HG03095 (cell line): ENCODE measurements at regions not wholly inside any gene's neighbourhood (a gene's known extent, or its start where the extent isn't known, plus 50 kb on each side); places are given as distances from the start of the nearest gene placed in this dataset.
"Not testable (repeated sequence)": the region's sequence is repeated elsewhere in the genome, so short reads cannot be mapped to it uniquely, and the experiment has no call there.

Experiments used
- ATAC-seq: cut with Tn5 transposase; IDR thresholded peaks from one replicate; pipeline ENCODE4 v1.9.1; 2021; ENCODE audit warnings: moderate library complexity; ENCODE audit not compliant: unreplicated experiment

DNA sequence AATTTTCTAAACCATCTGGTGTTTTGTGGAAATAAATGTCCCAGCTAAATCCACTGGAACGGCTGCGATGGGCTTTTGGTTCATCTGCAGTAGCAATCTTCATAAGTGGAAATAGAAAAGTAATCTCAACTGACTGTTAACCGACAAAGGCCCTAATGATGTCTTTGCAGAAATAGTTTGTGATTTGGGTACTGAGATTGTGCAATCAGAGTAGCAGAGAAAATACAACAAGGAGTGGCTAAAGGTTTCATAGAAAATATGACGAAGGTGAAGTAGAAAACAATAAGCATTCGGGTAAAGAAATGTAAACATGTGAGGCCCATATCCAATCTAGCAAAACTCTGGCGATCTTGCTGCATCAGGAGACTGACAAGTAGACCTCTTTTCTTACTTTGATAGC lies 262.6 kb upstream of the MCTP2 start:
- no peak for ATAC-seq

DNA sequence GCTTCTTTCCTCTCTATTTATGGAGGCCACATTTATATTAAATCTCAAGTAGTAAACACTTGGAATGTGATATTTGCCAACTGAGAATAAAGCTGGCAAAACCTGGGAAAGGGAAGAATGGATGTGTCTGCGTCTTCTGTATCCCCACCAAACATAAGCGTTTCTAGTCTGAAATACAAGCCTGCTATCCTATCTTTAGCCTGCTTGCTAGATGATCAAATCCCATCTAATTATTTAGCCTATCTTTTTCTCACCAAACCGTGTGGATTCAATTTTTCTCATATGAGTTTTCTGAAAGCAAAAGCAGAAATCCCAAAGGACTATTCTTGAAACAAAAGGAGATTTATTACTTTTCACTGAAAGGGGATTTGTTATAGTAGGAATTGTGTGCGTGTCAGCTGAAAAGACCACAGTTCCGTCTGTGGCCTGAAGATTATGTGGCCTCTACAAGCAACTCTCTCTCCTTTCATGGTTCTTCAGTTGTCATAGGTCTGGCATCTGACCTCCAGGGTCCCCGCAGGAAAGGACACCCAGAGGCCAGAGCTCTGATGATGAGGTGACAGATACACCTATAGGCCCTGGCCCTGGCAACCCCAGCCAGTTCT lies 266.0 kb upstream of the MCTP2 start:
- ATAC-seq = no peak

DNA sequence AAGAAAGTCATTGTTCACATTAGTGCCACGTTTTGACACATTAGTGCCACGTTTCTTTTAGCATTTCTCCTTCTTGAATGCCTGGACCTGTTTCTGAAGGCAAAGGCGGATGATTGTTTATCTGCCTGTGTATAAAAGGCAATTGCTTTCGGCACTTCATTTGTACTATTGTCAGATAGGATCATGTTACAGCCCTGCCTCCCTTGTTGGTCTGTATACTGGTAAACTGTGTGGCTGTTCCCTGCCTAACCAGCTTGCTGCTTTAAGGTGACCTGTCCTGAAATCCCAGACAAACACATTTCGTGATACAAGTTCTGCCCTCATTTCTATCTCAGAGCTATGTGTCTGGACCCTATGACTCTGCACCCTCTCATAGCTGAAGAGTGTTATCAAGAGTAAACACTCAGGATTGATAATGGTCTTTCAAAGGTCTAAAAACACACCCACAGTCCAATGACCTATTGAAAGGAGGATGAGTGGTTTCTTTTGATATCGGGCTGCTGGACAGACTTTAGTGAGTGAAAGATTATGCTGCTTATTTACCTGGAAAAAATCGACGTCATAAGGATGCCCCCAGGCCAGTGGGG lies 276.3 kb upstream of the MCTP2 start:
- no peak for ATAC-seq

DNA sequence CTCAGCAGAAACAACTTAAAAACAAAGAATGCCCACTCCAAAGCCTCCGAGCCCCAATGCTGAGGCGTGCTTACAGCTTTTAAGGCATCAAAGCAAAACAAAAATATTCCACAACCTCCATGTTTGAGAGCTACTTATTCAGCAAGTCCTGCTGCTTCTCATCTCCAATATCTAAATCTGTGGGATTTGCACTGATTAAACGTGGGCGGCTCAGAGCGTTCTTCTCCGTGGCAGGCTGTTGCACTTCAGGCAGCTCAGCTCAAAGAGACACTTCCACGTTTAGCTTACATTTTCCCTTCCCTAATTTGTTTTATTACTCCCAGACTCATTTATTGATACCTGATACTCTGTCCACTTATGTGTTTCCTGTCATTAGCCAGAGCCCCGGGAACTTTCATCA lies 282.6 kb upstream of the MCTP2 start:
- no peak for ATAC-seq

- no peak for ATAC-seq
Measured at GRCh38 chr15:93943586-93943985, 287.8 kb upstream of the MCTP2 start.

DNA sequence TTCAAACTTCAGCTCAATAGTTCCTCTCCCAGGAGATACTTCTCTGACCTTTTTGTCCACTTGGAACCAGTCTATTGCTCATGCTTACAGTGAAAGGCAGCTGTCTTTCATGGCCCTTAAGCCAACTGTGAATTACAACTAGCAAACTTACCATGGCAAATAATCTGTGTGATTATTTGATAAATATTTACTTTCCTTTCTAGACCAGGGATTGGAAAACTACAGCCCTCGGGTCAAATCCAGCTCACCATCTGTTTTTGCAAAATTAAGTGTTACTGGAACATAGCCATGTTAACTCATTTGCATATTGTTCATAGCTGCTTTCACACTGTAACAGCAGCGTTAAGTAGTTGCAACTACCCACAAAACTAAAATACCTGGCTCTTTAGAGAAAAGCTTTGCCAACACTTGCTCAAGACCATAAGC lies 289.1 kb upstream of the MCTP2 start:
- no peak for ATAC-seq

DNA sequence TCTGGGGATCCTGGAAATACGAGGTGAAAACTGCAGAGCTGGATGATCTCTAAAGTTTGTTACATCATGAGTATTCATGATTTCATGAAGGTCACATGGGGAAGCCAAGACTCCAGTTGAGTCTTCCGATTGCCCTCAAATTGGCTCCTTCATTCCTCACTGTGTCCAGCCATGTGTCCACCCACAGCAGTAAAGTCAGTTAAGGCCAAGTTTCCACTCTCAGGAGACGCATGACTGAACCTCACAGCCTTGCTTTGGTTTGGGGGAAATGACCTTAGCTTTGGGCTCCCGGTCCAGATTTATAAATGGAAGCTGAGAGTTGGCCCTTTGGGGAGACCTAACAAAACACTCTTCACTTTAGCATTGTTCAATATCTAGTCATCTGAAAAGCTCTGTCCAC lies 289.7 kb upstream of the MCTP2 start:
- ATAC-seq = no peak

GRCh38 chr15:93940226-93940625 lies 291.1 kb upstream of the MCTP2 start:
- no peak for ATAC-seq

- no peak for ATAC-seq
Measured at GRCh38 chr15:93932164-93932776, 299.1 kb upstream of the MCTP2 start.

DNA sequence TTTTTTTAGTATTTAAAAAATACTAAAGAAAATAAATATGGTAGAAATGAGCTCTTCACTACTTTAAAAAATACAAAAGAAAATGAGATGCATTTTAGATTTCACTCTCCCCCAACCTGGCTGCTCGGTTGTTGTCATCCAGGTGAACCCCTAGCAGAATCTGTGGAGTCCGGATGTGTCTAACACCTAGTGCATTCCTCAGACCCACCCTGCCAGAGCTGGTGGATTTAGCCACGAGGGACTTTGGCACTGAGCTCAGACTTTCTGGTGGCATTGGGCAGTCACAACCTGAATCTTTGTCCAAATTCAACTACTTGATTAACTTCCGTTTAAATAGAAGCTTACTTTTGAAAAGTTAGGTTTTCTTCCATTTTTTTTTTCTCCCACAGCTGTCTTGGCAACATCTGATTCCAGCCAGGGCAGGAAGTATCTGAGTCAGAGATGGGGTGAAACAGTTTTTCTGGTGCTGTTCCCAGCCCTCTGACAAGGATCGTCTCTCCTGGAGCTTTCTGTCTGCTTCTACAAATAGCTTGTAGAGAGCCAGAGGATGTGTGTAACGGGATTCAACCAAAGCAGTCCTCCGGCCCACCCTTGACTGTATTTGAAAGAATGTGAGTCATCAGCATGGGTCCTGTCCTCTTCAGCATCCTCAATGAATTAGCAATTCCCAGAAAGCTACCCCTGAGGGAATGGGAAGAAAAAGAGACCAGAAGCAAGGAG lies 301.8 kb upstream of the MCTP2 start:
- no peak for ATAC-seq

- no peak for ATAC-seq
Measured at GRCh38 chr15:93920204-93920603, 311.2 kb upstream of the MCTP2 start.

GRCh38 chr15:93918801-93919200 lies 312.6 kb upstream of the MCTP2 start:
- ATAC-seq = not testable (repeated sequence)

GRCh38 chr15:93917181-93917580 lies 314.2 kb upstream of the MCTP2 start:
- ATAC-seq = no peak

GRCh38 chr15:93913871-93914270 lies 317.5 kb upstream of the MCTP2 start:
- ATAC-seq = no peak

- no peak for ATAC-seq
Measured at GRCh38 chr15:93913310-93913709, 318.1 kb upstream of the MCTP2 start.

DNA sequence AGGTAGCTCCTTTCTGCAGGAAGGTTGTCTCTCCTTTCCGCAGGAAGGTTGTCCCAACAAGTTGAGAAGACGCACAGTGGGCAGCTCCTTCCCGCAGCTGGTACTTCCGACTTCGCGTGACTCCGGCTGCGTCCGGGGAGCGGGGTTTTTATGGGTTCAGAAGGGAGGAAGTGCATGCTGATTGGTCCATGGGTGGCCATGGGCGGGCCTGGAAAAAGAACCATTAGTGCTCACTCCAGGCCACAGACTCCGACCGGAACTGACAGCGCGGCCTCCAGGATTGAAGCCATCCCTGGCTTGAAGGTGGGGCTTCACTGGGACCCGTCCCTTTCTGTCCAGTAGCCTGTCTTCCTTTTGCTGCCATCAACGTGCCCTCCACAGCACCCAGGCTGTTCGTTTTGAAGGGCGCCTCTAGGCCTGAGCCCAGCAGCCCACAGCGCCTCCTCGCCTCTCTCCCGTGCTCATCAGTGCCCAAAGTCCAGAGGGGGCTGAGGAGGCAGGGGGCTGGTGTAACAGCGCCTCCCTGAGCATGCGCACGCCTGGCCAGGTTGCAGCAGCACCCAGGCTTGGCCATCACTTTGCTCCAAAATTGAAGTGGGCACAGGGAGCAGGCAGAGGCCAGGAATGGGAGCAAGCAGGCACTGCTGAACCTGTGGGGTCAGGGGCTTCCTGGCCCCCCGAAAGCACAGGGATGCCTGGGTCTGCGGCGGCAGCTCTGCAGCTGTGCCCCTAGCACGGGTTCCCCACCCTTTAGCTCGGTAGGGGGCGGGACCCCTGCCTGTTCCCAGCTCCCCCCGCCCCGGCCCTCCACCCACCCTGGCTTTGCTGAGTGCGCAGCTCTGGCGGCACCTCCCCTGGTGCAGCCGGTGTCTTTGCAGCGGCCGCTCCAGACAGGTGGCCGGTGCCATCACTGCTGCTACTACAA lies 330.6 kb upstream of the MCTP2 start:
- no peak for ATAC-seq

GRCh38 chr15:93899817-93900216 lies 331.5 kb upstream of the MCTP2 start:
- no peak for ATAC-seq

GRCh38 chr15:93897377-93897776 lies 334.0 kb upstream of the MCTP2 start:
- ATAC-seq = no peak

- ATAC-seq = no peak
Measured at GRCh38 chr15:93895976-93896770, 335.2 kb upstream of the MCTP2 start.

DNA sequence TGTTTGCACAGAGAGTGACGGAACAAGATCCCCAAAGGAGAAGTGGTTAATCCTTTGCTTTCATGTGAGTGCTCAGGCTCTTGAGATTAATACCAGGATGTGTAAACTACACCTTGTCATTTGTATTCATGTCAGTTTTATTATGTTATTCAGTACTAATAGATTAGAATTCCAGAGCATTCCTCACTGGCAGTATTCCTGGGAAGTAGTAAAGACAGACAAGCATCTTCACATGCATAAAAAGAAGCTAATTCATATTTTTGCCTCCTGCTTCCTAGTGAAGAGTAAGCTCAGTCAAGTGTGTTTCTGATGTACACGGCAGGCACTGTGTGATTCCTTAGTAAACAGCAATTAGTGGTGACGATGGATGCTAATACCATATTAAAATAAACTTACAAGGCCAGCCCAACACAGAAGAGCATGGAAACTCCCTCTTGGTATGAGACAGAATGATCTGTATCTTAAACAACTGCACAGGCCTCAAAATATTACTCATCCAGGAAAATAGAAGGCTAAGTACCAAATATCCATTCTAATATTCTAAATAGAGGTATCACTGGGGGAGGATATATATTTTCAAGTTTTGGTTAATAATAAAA lies 336.8 kb upstream of the MCTP2 start:
- no peak for ATAC-seq
